CD4-positive, CD25-positive, alpha-beta regulatory T cell (primary cell): ENCODE measurements at regions not wholly inside any gene's neighbourhood (a gene's known extent, or its start where the extent isn't known, plus 50 kb on each side); places are given as distances from the start of the nearest gene placed in this dataset.

Experiments
- ATAC-seq, 2 donors: fragments of 150-1000 bp; cut with Tn5 transposase; one replicate each; pipeline ENCODE4 v1.10.0; 2021; ENCODE audit warnings: low read depth in 2 of 2, moderate number of reproducible peaks in 2 of 2, moderate library complexity in 1 of 2
- DNase-seq, 3 donors: peaks; one replicate each; pipeline versions ENCODE4 v3.0.0 to v3.0.0-alpha.2; 2012 to 2022; ENCODE audit warnings: mixed read lengths in 1 of 3
- H3K27ac ChIP-seq: one replicate; pipeline ENCODE4 v1.7.0; 2013; ENCODE audit warnings: mild to moderate bottlenecking, low read length; ENCODE audit not compliant: insufficient read depth, poor library complexity, severe bottlenecking
- H3K27me3 ChIP-seq: one replicate; pipeline ENCODE4 v1.7.0; 2013; ENCODE audit warnings: low read length; ENCODE audit not compliant: control insufficient read depth, insufficient read depth
- H3K36me3 ChIP-seq: one replicate; pipeline ENCODE4 v1.7.0; 2013; ENCODE audit warnings: mild to moderate bottlenecking, low read length, moderate library complexity; ENCODE audit not compliant: control insufficient read depth, insufficient read depth
- H3K4me1 ChIP-seq: 2 replicates; pipeline ENCODE4 v1.7.0; 2013; ENCODE audit warnings: mild to moderate bottlenecking, low read length; ENCODE audit not compliant: insufficient read depth, control insufficient read depth, poor library complexity, severe bottlenecking
- H3K4me3 ChIP-seq: one replicate; pipeline ENCODE4 v1.7.0; 2013; ENCODE audit warnings: low read depth, mild to moderate bottlenecking, low read length, moderate library complexity
- H3K9me3 ChIP-seq, 2 experiments: 1 replicate in 1 of 2; 2 replicates in 1 of 2; pipeline ENCODE4 v1.7.0; 2013; ENCODE audit warnings: low read length in 2 of 2, mild to moderate bottlenecking in 1 of 2, moderate library complexity in 1 of 2; ENCODE audit not compliant: control insufficient read depth in 2 of 2
- H3K27ac Mint-ChIP-seq, 3 donors: one replicate each; pipeline ENCODE4 v1.8.0; 2020 to 2022; ENCODE audit warnings: mild to moderate bottlenecking in 3 of 3, mixed read lengths in 3 of 3, moderate library complexity in 2 of 3
- H3K27me3 Mint-ChIP-seq: one replicate; pipeline ENCODE4 v1.8.0; 2022; ENCODE audit warnings: mild to moderate bottlenecking, mixed read lengths
- H3K36me3 Mint-ChIP-seq: one replicate; pipeline ENCODE4 v1.8.0; 2020; ENCODE audit warnings: mixed read lengths
- H3K4me1 Mint-ChIP-seq, 4 donors: one replicate each; pipeline ENCODE4 v1.8.0; 2020 to 2022; ENCODE audit warnings: mixed read lengths in 4 of 4, mild to moderate bottlenecking in 1 of 4
- H3K4me3 Mint-ChIP-seq, 4 donors: one replicate each; pipeline ENCODE4 v1.8.0; 2020 to 2022; ENCODE audit warnings: mild to moderate bottlenecking in 4 of 4, mixed read lengths in 4 of 4, moderate library complexity in 3 of 4
- H3K9me3 Mint-ChIP-seq, 7 donors: one replicate each; pipeline ENCODE4 v1.8.0; 2020 to 2022; ENCODE audit warnings: mixed read lengths in 7 of 7, mild to moderate bottlenecking in 3 of 7, moderate library complexity in 2 of 7

- no peak overlapping the region for H3K27ac ChIP-seq
- H3K36me3 ChIP-seq = no peaks in the 10 kb centered on the region
- Mint-ChIP-seq H3K9me3 (no peaks in the 10 kb centered on the region), H3K4me3 (no peak overlapping the region), H3K36me3 (no peaks in the 10 kb centered on the region), H3K4me1 (no peaks in the 10 kb centered on the region), H3K27me3 (peaks cover 11% of the 10 kb centered on the region), H3K27ac (no peak overlapping the region)
- no peaks in the 10 kb centered on the region for H3K4me1 ChIP-seq
- no peaks in the 10 kb centered on the region for H3K27me3 ChIP-seq
- DNase-seq (no peak), ATAC-seq (no peak)
- no peak overlapping the region for H3K4me3 ChIP-seq
- no peaks in the 10 kb centered on the region for H3K9me3 ChIP-seq
These were observed 50.0 kb downstream of the PABIR2 start for GRCh38 chrX:134747006-134747405.

- H3K27me3 ChIP-seq = no peaks in the 10 kb centered on the region
- Mint-ChIP-seq H3K27me3 (peaks cover 6% of the 10 kb centered on the region), H3K4me3 (no peak overlapping the region), H3K9me3 (no peaks in the 10 kb centered on the region), H3K4me1 (no peaks in the 10 kb centered on the region), H3K27ac (no peak overlapping the region), H3K36me3 (no peaks in the 10 kb centered on the region)
- DNase-seq (no peak), ATAC-seq (no peak)
- no peaks in the 10 kb centered on the region for H3K4me1 ChIP-seq
- no peak overlapping the region for H3K27ac ChIP-seq
- H3K9me3 ChIP-seq = no peaks in the 10 kb centered on the region
- no peak overlapping the region for H3K4me3 ChIP-seq
- no peaks in the 10 kb centered on the region for H3K36me3 ChIP-seq
These were observed 50.6 kb downstream of the PABIR2 start for GRCh38 chrX:134746410-134746785.

- ATAC-seq (no peak), DNase-seq (no peak)
- Histone ChIP-seq H3K27ac (no peak overlapping the region), H3K4me1 (no peaks in the 10 kb centered on the region), H3K36me3 (no peaks in the 10 kb centered on the region), H3K9me3 (no peaks in the 10 kb centered on the region), H3K4me3 (no peak overlapping the region), H3K27me3 (no peaks in the 10 kb centered on the region)
- H3K4me1 Mint-ChIP-seq = no peaks in the 10 kb centered on the region
- H3K36me3 Mint-ChIP-seq = no peaks in the 10 kb centered on the region
- H3K4me3 Mint-ChIP-seq = no peak overlapping the region
- no peaks in the 10 kb centered on the region for H3K9me3 Mint-ChIP-seq
- no peak overlapping the region for H3K27ac Mint-ChIP-seq
- peaks cover 4% of the 10 kb centered on the region for H3K27me3 Mint-ChIP-seq
These were observed 51.2 kb downstream of the PABIR2 start for GRCh38 chrX:134745636-134746409.

- Mint-ChIP-seq H3K4me3 (no peak overlapping the region), H3K27ac (no peak overlapping the region), H3K27me3 (peaks cover 4% of the 10 kb centered on the region), H3K9me3 (no peaks in the 10 kb centered on the region), H3K4me1 (no peaks in the 10 kb centered on the region), H3K36me3 (no peaks in the 10 kb centered on the region)
- H3K4me1 ChIP-seq = no peaks in the 10 kb centered on the region
- H3K36me3 ChIP-seq = no peaks in the 10 kb centered on the region
- ATAC-seq = no peak
- no peaks in the 10 kb centered on the region for H3K9me3 ChIP-seq
- H3K4me3 ChIP-seq = no peak overlapping the region
- no peak for DNase-seq
- no peak overlapping the region for H3K27ac ChIP-seq
- H3K27me3 ChIP-seq = no peaks in the 10 kb centered on the region
These were observed 53.9 kb downstream of the PABIR2 start for GRCh38 chrX:134743091-134743490.

- Histone ChIP-seq H3K36me3 (no peaks in the 10 kb centered on the region), H3K4me3 (no peak overlapping the region), H3K27ac (no peak overlapping the region), H3K9me3 (no peaks in the 10 kb centered on the region), H3K4me1 (no peaks in the 10 kb centered on the region), H3K27me3 (no peaks in the 10 kb centered on the region)
- Mint-ChIP-seq H3K36me3 (no peaks in the 10 kb centered on the region), H3K27ac (peak overlapping the region in 1 of 3 donors; percentile 50), H3K4me3 (no peak overlapping the region), H3K9me3 (no peaks in the 10 kb centered on the region), H3K27me3 (peaks cover 8% of the 10 kb centered on the region), H3K4me1 (no peaks in the 10 kb centered on the region)
- ATAC-seq (no peak), DNase-seq (no peak)
These were observed 54.4 kb downstream of the PABIR2 start for GRCh38 chrX:134742573-134742972.

GRCh38 chrX:134741746-134742145, 55.3 kb downstream of the PABIR2 start:
- no peak overlapping the region for H3K4me3 ChIP-seq

GRCh38 chrX:134738986-134739740, 57.8 kb downstream of the PABIR2 start:
- Histone ChIP-seq H3K4me3 (no peak overlapping the region), H3K9me3 (no peaks in the 10 kb centered on the region), H3K4me1 (no peaks in the 10 kb centered on the region), H3K27ac (no peak overlapping the region), H3K36me3 (no peaks in the 10 kb centered on the region), H3K27me3 (no peaks in the 10 kb centered on the region)
- Mint-ChIP-seq H3K27ac (no peak overlapping the region), H3K4me3 (no peak overlapping the region), H3K27me3 (peaks cover 5% of the 10 kb centered on the region), H3K36me3 (no peaks in the 10 kb centered on the region), H3K4me1 (no peaks in the 10 kb centered on the region), H3K9me3 (no peaks in the 10 kb centered on the region)
- no peak for ATAC-seq
- DNase-seq = no peak

More at GRCh38 chrX:134741746-134742145, 55.3 kb downstream of the PABIR2 start:
- H3K9me3 ChIP-seq = no peaks in the 10 kb centered on the region
- Mint-ChIP-seq H3K9me3 (no peaks in the 10 kb centered on the region), H3K36me3 (no peaks in the 10 kb centered on the region), H3K4me1 (no peaks in the 10 kb centered on the region), H3K27me3 (peaks cover 8% of the 10 kb centered on the region), H3K27ac (no peak overlapping the region), H3K4me3 (no peak overlapping the region)
- H3K27ac ChIP-seq = no peak overlapping the region
- ATAC-seq (no peak), DNase-seq (no peak)
- no peaks in the 10 kb centered on the region for H3K27me3 ChIP-seq
- H3K4me1 ChIP-seq = no peaks in the 10 kb centered on the region
- no peaks in the 10 kb centered on the region for H3K36me3 ChIP-seq

GRCh38 chrX:134738445-134738844, 58.6 kb downstream of the PABIR2 start:
- Mint-ChIP-seq H3K4me3 (no peak overlapping the region), H3K27ac (no peak overlapping the region), H3K9me3 (no peaks in the 10 kb centered on the region), H3K4me1 (no peaks in the 10 kb centered on the region), H3K36me3 (no peaks in the 10 kb centered on the region), H3K27me3 (peaks cover 4% of the 10 kb centered on the region)
- H3K4me1 ChIP-seq = no peaks in the 10 kb centered on the region
- H3K27me3 ChIP-seq = no peaks in the 10 kb centered on the region
- H3K27ac ChIP-seq = no peak overlapping the region
- no peak for ATAC-seq
- H3K4me3 ChIP-seq = no peak overlapping the region
- H3K9me3 ChIP-seq = no peaks in the 10 kb centered on the region
- DNase-seq = no peak
- no peaks in the 10 kb centered on the region for H3K36me3 ChIP-seq
